ENCODE measurements at regions not wholly inside any gene's neighbourhood (a gene's known extent, or its start where the extent isn't known, plus 50 kb on each side); places are given as distances from the start of the nearest gene placed in this dataset.

DNA sequence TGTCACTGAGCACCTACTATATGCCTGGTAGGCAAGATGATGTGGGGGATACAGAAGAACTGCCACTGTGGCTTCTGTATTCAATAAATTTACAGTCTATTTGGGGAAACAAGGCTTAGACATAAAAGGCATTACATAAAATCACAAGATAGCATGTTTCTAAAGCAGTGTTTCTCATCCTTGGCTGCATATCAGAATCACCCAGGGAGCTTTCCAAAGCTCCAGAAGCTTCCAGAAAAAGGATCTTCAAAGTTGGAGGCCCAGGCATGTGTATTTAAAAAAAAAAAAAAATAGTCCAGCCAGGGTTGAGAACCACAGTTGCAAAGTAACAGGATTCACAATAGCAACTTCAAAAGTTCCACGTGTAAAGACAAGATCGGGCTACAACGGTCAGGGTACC is 112.4 kb upstream of the SPACA1 start:
- no peak for DNase-seq

DNA sequence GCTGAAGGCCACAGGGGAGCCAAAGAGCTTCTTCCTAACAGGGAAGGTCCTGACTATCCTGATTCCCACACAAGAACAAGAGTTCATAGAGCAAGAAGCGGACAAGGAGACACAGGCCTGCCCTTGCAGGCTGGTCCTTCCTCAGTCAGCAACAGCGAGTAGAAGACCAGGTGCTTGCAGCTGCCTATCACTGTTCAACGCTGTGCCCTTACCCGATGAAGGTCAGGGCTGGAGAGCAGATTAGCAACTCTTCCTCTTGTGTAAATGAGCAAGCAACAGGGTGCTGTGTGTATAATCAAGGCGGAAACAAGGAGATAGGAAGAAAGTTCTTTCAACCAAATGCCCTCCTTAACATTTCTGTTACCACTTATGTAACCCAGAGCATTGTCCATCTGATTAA is 115.3 kb upstream of the SPACA1 start:
- DNase-seq, result no peak

DNA sequence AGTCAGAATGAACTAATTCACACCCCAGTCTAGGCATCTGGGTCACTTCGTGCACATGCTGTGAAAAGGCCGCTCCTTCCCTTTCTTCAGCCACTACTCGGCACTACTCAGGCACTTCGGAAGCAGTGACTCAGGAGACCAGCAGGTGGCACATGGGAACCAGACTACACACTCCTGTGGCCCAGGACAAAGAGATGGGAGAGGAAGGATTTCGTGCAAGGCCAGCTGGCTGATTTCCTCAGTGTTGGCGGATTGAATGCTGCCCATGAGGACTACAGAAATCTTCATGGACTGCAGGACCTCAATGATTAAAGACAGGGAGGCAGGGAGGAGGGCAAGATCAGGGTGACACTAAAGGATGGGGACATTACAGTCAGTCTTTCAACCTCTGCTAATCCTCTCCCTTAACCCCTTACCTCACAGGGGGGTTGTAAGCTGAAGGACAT is 117.8 kb upstream of the SPACA1 start:
- DNase-seq, result peak; percentile 91

GRCh38 chr6:87926687-87927086 is 121.0 kb upstream of the SPACA1 start:
- no peak for DNase-seq

GRCh38 chr6:87926072-87926471 is 121.6 kb upstream of the SPACA1 start:
- no peak for DNase-seq

- peak; percentile 93 for DNase-seq
These were observed 122.1 kb upstream of the SPACA1 start for GRCh38 chr6:87925373-87926060.

DNA sequence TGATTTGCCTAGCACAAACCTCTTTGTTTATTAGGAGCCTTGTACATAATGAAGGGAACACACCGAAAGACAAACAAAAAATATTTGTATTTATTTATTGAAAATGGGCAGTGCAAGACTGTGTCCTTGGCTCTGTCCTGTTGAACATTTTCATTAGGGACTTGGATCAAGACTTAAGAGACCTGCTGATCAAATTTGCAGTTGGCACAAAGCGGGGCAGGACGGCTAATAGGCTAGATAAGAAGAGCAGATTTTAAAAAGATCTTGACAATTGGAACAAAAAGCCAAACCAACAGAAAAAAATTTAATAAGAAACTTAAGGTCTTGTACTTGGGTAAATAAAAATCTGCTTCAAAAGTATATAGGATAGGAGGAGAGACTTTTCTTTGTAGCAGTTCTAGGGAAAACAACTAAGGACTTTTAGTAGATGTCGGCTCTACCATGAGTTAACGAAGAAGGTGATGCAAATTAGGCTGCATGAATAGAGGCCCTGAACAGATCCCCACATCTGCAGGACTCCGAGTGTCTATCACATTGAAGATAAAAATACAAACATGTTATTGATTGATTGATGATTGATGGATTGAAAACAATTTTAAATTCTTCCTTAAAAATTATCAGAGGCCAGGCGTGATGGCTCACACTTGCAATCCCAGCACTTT is 124.1 kb upstream of the SPACA1 start:
- no peak for DNase-seq

GRCh38 chr6:87922947-87923330 is 124.7 kb upstream of the SPACA1 start:
- DNase-seq, result peak; percentile 88

GRCh38 chr6:87922196-87922946 is 125.3 kb upstream of the SPACA1 start:
- no peak for DNase-seq

DNA sequence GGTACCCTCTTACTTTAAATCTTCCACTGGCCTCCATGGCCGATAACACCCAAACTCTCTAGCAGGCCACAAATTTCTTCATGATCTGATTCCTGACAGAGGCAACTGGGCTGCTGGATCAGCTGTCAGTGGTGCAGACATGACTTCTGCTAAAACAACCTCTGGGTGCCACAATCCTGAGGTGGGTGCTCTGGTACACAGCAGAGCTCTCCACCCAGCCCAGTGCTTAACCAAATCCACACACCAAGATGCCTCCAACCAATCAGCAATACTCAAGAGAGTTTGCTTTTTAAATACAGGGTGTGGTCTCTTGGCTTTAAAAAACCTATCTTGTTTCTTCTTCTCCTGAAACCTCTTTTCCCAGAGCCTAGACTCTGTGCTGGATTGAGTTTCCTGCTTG is 126.6 kb upstream of the SPACA1 start:
- no peak for DNase-seq

DNA sequence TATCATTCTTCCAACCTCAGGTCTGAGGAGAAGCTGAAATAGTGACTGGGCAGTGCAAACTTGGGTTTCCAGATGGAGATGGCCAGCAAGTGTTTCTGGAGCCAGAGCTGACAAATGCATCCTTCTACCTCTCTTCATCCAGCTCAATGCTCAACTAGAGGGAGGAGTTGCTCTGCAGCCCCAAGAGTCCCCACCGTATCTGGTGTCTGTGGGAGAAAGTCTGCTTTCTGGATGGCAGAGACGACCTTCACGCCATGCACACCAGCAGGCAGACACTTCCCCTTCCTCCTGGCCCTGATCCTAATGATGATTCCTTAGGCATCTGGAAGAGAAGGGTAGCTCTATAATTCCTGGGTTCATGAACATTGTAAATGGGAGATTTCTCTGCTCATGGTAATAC is 127.4 kb upstream of the SPACA1 start:
- no peak for DNase-seq

DNA sequence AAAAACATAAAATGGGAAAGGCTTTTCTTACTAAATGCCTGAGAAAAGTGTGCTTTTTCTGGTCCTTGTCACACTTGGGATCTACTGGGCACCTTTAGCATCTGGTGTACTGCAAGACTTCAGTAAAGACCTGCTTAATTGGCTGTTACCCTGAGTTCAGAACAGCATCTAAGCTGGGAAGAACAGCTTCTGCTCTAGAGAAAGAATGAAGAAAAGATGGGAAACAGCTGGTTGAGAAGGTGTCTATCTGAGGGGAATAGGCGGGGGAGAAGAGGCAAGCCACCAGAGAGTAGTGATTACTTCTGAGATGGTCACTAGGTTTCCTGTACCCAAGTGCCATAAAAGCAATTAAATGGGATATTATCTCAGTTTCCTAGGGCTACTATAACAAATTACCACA is 128.2 kb upstream of the SPACA1 start:
- no peak for DNase-seq

DNA sequence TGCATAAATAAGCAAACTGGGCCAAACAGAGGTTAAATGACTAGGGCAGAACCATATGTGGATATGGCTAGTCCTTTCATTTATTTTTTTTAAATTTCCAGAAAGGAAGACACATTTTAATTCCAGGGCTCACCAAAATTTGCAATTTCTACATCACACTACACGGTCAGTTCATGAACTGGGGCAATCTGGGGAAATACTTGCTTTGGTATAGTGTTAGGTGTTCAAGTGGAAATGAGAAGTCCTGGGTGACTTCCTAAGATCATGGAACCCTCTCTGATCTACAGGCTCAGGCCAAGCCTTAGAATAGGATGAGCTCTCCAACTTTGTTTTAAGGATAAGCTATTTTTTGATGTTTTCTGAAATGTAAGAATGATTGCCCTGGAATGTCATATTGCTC is 128.6 kb upstream of the SPACA1 start:
- no peak for DNase-seq

GRCh38 chr6:87918461-87918941 is 129.1 kb upstream of the SPACA1 start:
- peak; percentile 87 for DNase-seq

DNA sequence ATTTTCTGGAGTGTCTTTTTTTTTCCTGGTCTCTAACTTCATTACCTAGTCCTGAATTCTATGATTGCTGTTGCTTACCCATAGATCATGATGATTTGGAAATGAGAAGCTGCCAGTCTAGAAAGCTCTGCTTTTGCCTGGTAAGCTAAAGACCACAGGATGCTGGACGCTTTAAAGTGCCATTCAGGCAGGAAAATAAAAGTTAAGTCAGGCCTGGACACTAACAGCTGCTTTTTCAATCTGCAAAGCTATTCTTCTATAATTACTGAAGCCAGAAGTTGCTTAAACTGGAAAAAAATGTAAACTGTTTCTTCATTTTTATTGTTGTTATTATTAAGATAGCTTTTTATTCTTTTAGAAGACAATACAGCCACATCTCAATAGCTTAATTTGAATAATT is 129.8 kb upstream of the SPACA1 start:
- DNase-seq, result no peak

DNA sequence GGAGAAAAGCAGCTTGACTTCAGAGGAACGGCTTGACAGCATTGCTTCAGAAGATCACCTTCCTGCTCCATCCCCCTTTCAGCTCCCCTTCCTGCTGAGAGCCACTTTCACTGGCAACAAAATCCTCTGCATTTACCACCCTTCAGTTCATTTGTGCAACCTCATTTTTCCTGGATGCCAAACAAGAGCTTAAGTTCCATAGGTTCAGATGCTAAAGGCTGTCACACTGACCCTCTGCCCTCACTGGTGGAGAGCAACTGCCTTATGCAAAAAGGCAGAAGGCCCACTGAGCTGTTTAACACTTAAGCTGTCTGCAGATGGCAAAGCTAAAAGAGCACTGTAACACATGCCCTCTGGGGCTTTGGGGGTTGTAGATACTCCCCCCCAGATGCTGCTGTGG is 131.2 kb upstream of the SPACA1 start:
- peak; percentile 50 for DNase-seq

- no peak for DNase-seq
These were observed 132.8 kb upstream of the SPACA1 start for GRCh38 chr6:87914637-87915395.

DNA sequence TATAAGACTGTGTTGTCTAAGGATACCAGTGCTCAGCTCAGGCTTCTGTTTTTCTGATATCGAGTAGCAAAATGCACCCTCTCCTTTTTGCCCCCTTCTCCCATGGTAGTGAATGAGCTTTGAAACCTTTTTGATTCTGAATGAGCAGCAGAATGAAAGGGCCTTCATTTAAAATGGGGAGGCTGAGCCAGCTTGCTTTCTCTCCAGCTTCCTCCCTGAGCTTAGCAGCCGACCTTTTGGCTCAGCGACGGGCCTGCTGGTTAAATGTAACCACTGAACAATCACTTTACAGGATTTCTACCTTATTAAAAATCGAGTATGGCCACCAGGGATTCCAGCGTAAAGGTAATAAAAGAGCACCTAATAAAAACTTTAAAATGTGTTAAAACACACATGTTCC is 133.7 kb upstream of the SPACA1 start:
- DNase-seq, result no peak

- no peak for DNase-seq
These were observed 135.5 kb upstream of the SPACA1 start for GRCh38 chr6:87912102-87912501.

DNA sequence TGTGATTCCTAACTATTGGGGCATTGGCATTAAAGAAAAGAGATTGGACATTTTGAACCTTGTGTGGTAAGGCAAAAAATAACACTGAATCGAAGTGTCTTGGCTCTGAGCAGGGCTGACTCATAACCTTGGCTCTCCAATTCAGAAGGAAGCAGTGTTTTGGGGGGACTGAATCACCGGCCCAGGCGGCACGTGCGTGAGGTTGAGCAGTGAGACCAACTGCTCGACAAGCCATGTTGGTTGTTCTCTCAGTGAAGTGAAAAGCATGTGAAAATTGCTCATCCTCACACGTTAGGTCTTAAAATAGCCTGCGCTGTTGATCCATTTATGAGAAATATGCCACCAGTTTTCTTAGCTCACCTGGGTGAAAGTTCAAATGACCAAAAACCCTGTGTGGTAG is 137.8 kb upstream of the SPACA1 start:
- no peak for DNase-seq

DNA sequence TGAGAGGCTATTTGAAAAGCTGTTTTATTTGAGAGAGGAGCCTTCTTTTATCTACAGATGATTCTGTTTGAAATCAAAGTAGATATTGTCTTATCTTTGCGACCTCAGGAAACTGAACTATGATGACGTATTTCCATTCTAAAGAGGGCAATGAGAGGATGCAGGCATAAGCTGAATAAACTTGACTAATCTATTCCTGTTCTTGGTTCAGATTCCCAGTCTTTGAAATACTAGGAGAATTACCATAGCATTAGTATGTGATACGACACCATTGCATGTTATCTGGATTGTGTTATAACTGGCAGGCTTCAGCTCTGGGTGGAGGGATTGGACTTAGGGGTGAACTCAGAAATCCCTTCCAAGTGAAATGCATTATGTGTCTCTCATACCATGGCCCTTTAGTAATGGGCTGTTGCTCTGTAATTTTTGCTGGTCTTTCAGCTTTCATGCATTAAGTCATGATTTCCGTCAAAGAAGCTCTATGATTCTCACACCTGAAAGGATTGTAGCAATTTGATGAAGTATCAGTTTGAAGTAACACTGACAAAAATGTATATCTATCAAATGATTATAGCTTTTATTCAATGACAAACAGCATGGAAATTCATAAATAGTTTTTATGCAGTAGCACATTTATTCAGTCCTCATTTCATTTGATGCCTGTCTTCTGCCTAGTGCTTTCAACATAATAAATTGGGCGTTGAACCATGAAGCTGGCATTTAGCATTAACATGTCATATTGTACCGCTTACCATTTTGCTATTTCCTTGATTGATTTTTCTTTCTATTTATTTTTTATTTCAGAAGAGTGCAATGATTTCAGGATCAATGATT is 138.4 kb upstream of the SPACA1 start:
- no peak for DNase-seq

GRCh38 chr6:87907521-87907920 is 140.1 kb upstream of the SPACA1 start:
- no peak for DNase-seq

Measured in NCI-H2171 treated with DMSO at 0.1 percent for 48 hours (cell line).